SIG-M5 treated with dmso at 0.1 percent for 504 hours (cell line): ENCODE measurements at regions not wholly inside any gene's neighbourhood (a gene's known extent, or its start where the extent isn't known, plus 50 kb on each side); places are given as distances from the start of the nearest gene placed in this dataset.

Source experiments
- DNase-seq: peaks from one replicate; lab custom pipeline; 2025; ENCODE audit not compliant: unreplicated experiment; lab: John Stamatoyannopoulos, UW

- DNase-seq = no peak
Measured at GRCh38 chr2:55102056-55102812, 52.0 kb upstream of the RTN4 start.

- DNase-seq = no peak
Measured at GRCh38 chr2:55101466-55101865, 51.2 kb upstream of the RTN4 start.

- DNase-seq = peak; percentile 74
Measured at GRCh38 chr2:55099878-55100820, 49.9 kb upstream of the RTN4 start.
